ENCODE measurements at regions not wholly inside any gene's neighbourhood (a gene's known extent, or its start where the extent isn't known, plus 50 kb on each side); places are given as distances from the start of the nearest gene placed in this dataset.

DNA sequence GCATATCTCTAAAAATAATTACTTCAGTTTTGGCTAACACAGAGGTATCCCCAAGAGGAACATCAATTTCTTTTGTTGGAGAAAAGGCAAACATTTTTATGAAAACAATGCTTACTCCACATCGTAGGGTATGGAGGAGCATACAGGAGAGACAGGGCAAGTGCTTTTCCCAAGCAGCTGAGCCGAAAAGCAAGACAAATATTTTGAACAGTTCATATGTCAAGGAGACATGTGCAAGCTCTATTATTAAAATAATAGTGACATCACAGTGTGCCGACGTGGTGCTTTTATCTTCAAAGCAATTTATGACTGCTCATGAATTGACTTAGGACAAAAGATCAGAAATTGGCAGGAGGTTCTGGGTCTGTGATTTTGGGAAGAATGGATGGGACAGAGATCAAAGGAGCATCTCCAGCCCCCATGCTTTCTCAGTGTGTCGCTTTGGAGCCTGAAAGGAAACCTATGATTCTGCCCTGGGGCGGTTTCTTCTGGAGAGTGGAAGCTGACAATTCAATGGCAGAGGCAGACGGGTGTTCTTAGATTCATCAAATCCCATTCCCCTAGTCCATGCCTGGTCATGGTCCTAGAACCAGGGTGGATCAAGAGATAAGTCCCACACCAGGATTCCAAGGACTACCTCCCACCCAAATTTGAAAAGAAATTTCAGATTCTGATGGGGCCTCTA, 97.1 kb downstream of the JCAD start:
- H3K4me3 ChIP-seq (ENCODE audit: low read depth, low read length), result no peak overlapping the region

DNA sequence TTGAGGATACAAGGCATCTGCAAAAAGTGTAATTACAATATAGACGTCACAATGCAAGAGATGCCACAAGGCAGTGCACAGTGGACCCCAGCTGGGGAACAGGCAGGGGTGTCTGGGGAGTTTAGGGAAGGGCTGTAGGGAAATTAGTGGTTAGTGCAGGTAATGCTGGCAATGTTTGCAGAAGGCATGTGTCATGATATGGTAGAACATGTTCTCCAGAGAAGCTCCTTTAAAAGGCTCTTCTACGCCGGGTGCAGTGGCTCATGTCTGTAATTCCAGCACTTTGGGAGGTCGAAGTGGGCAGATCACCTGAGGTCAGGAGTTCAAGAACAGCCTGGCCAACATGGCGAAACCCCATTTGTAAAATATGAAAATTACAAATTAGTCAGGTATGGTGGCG, 98.0 kb downstream of the JCAD start:
- no peak overlapping the region for H3K4me3 ChIP-seq (ENCODE audit: low read depth, low read length)

DNA sequence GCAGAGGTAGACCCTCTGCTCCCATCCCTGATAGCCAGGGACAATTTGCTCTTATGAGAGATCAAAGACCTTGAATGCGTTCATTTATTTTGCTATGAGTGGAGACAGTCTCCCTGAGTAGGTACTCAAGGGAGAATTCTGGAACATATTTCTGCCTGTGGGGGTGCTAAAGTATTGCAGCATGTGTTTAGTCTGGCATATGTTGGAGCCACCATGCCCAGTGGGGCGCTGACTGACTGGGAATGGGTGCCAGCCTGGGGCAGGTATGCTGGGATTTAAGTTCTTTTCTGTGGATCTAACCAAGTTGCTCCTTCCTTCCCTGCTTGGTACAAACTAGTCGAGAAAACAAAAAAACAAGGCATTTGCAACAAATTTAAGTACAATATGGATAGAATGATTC, 99.1 kb downstream of the JCAD start:
- H3K4me3 ChIP-seq (ENCODE audit: low read depth, low read length), result no peak overlapping the region

DNA sequence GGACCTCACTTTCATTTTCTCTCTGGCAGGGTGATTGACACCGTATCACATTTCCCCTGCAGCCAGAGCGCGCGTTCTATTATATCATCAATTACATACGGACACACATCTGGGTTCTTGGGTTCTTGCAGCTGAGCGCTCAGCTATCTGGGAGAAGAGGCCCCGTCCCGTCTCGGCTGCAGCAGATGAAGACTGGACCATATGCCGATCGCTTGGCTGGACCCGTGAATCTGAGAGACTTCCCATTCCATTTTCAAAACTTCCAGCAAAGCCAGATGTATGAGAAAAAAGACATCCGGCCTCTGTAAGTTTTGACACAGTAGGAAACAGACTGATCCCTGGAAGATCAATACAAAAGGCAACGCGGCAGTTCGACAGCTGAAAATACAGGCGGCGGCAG, 99.8 kb downstream of the JCAD start:
- no peak overlapping the region for H3K4me3 ChIP-seq (ENCODE audit: low read depth, low read length)

DNA sequence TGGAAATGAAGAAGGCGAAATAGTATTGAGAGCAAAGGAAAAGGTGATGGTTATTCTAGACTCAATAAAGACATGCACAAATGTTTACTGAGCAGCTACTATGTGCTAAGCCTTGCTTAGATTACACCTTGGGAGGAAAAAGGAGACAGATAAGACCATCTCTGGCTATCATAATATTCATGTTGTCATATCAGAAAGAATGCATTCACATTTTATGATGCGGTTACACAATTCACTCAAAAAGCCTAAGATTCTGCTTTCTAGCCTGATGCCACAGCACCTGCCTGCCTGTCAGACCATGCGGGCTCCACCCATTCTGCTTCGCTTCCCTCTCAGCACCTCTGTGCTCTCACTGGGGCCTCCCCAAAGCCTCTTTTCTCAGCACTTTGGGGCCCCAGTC, 100.9 kb downstream of the JCAD start:
- no peak overlapping the region for H3K4me3 ChIP-seq (ENCODE audit: low read depth, low read length)

DNA sequence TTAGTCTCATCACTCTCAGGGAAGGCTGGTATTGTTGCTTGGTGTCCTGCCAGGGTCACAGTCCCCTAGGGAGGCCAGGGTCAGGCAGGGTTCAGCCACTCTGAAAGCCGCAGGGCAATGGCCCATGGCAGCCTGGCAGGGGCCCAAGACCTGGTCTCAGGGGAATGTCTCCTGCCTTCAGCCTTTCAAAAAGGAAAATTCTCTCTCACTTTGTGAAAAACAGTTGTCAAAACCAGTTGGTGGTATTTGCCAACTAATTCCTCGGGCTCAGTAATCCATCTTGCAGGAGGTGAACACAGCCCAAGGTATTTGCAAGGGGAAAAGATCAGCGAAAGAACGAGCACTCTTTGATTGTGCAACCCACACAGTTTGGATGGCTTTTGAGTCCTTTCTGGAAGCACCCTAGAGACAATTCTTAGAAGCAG, 101.5 kb downstream of the JCAD start:
- H3K4me3 ChIP-seq (ENCODE audit: low read depth, low read length), result no peak overlapping the region

DNA sequence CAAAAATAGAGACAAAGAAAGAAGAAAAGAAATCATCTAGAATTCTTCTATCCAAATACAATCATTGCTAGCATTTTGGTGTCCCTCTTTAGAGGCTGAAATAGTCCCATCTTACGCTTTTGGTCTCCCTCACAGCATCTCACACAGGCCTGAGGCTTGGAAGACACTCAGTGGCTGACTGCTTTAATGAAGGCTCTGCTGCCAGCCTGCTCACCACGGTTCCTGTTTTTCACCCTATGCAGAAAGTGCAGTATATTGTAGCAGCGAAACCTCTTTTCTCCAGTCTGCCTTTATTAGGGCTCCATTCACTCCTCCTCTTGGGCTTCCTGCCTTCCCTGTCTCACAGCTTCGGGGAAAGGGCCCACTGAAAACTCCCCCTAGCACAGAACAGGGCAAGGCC, 102.2 kb downstream of the JCAD start:
- H3K4me3 ChIP-seq (ENCODE audit: low read depth, low read length), result no peak overlapping the region

DNA sequence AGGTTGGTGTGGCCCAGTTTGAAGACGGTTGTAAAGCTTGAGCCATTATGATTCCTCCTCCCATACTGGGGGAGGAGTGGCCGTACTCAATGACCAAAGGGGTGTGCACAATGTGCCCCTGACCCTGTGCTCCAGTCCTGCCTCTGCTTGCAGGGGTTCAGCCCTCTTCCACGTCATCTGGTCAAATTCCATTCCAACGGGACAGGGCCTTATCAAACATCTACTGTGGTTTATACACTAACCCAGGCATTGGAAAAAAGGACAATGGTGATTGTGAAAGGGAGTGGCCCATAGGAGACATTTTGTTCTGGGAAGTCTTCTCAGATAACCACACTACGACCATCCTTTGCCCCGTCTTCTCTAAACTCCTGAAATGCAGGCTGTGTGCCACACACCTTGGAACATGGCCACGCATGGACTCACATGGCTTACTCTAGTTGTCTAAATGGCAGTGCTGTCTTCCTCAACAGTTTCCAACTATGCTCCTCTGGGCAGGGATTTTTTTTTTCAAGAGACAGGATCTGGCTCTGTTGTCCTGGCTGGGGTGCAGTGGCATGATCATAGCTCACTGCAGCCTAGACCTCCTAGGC, 103.0 kb downstream of the JCAD start:
- H3K4me3 ChIP-seq (ENCODE audit: low read depth, low read length), result no peak overlapping the region

DNA sequence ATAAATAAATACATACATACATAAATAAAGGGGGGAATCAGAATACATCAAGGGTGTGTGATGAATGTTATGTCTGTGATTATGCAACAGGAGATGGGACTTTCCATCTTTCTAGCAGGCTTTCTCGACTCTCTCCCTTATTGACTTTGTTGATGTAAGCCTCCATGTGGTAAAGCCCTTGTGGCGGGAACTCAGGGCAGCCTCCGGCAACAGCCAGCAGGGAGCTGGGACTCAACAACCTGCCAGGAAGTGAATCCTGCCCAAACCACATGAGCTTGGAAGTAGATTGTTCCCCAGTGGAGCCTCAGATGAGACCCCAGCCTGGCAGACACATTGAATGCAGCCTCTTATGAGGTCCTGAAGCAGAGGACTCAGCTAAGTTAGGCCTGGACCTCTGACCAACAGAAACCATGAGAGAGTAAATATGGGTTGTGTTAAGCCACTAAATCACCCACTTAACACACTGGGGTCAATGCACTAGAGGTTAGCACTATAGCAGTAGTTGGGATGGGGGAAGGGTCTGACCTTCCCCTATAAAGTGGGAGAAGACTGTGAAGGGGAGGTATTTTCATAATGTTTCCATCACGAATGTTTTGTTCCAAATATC, 104.0 kb downstream of the JCAD start:
- no peak overlapping the region for H3K4me3 ChIP-seq (ENCODE audit: low read depth, low read length)

DNA sequence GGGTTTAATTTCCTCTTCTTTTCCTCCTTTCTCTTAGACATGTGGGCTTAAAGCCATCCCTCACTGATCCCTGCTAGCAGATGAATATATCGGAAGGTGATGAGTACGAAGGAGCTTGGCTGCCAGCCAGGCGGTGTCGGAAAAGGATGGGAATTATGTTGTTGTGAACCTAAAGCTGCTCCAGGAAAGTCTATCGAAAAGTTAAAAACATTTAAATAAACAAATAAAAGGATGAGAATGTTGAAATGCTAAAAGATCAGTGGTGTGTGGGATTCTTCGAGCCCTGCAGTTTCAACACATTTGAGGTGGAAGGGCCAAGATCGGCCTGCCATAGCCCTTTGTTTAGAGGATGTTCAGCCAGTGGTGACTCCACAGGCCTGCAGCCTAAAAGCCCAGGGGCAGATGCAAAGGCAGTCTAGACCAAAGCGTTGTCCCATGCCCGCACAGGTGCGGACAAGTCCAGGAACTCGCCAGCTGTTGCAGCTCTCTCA, 107.9 kb downstream of the JCAD start:
- no peak overlapping the region for H3K4me3 ChIP-seq (ENCODE audit: low read depth, low read length)

DNA sequence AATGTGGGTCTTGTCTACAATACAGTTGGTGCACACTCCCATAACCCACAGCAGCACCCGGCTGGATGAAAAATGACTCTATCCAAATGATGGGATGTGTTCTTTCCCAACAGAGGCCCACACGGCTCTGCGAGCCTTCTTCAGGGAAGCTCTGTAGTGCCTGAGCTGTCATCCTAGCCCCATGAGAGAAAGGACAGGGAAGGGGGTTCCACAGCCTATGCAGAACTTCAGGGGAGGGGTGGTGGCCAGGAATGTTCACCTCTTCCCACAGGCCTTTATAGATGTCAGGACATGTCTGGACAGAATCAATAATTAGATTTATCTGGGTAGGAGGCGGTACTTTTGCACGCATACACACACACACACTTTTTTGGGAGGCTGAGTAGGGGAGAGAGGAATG, 109.0 kb downstream of the JCAD start:
- no peak overlapping the region for H3K4me3 ChIP-seq (ENCODE audit: low read depth, low read length)

DNA sequence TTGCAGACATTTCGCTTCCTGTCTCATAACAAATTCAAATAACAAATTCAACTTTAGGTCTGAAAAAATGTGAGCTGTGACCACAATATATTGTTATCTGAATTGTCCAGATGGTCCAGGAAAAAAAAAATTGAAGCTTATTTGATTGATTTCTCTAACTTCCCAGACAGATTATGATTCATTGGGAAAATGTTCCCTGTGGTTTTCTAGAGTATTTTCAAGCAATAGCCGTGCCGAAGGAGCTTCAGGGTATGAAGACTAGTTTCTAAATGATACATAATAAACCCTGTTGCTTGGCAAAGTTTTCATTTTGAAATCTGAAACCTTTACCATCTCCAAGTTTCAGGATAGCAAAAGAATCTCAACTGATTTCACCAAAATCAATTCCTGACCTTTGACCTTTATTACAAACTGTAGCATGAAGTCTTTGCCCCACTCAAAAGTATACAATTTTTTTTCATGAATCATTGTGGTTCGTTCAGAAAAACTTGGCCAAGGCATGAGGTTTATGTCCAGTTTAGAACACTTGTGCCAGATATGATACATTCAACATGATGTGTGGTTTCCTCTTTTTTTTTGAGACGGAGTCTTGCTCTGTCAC, 109.9 kb downstream of the JCAD start:
- H3K4me3 ChIP-seq (ENCODE audit: low read depth, low read length), result no peak overlapping the region

DNA sequence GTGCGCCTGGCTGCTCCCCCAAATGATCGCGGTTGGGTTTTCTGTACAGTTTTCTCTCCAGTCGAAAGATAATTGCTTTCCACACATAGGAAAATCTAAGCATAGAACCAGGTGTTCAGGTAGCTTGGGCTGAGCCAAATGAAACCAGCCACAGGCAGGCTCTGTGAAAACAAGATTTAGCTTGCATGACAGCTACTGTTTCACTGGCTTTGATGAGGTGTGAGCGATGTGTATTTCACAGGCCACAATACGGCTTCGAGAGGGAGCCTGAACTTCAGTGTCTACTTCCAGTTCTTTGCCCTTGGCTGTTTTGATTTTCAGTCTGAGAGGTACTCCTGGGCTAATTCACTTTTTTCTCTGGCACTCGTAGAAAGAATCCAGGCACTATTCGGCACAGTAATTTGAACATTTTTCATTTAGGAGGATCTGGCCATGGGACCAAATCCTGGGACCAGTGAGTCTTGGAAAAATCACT, 110.5 kb downstream of the JCAD start:
- H3K4me3 ChIP-seq (ENCODE audit: low read depth, low read length), result no peak overlapping the region

DNA sequence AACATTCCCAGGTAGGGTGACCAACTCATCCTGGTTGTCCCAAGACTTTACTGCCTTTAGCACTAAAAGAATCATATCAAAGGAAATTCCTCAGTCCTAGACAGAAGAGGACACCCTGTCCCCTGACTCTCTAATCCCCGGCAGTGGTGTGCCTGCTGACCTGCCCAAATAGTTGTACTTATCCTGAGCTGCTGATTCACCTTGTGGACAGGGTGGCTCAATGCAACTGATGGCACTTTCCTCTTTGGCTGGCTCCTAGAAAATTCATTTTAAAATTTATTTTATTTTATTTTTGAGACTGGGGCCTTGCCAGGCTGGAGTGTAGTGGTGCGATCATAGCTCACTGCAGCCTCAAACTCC, 111.7 kb downstream of the JCAD start:
- no peak overlapping the region for H3K4me3 ChIP-seq (ENCODE audit: low read depth, low read length)

DNA sequence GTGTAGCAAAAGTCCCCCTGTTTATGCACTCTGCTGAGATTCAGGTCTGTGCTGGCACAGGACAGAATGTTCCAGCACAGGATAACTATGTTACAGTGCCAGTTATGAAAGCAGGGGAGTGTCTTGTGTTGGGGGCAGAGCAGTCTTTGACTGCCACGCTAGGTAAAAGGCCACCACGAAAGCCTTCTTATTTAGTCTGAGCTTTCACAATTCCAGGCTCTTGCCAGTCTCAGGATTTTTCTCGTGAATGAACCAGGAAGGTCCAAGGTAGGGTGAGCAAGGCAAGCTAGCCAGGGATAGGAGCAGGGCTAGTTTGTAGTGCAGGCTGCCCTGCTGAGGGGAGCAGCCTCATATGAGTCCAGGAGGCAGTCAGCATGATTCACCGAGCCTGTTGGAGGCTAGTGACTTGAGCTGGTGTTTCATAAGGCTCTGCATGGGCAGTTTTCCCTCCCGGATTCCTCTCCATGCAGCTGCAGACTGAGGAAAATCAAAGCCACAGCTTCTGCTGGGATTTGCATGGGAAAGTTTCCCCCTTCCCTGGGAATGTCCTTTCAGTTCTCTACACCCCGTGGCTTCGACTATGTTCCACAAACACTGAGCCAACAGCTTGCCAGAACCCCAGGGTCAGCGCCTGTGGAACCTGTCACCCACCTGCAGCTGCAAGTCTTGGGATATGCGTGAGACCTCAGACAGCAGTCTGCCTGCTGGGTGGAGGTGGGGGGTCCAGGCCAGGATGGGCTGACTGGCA, 112.3 kb downstream of the JCAD start:
- no peak overlapping the region for H3K4me3 ChIP-seq (ENCODE audit: low read depth, low read length)

DNA sequence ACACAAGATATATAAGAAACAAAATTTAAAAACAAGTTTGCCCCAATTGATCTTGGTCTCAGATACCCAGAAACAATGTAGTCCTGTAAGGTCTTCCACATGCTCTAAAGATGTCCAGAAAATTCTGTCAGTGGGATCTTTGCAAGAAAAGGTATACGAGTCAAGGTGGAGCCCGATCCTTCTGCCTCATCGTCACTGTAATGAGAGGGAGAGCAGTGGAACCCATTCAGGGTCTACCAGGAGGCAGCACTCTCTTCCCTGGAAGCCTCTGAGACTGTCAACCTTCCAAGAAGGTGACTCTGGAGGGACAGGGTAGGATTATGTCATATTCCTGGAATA, 112.8 kb downstream of the JCAD start:
- no peak overlapping the region for H3K4me3 ChIP-seq (ENCODE audit: low read depth, low read length)

DNA sequence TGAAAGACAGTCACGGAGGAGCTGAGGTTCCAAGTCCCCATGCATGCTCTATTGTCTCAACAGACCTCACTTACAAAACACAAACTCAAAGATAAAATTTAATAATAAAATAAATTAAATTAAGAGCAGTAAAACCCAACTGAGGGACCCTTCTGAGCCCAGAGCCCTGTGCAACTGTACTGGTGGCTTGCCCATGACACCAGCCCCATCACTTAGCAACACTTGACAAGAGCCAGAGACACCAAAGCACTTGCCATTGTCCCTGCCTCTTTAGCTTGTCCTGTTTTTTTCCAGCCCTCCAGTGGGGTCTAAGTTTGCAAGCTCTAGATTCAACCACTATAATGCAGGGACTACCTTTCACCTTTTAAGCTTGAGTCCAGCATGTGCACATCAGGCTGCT, 117.9 kb downstream of the JCAD start:
- no peak overlapping the region for H3K4me3 ChIP-seq (ENCODE audit: low read depth, low read length)

DNA sequence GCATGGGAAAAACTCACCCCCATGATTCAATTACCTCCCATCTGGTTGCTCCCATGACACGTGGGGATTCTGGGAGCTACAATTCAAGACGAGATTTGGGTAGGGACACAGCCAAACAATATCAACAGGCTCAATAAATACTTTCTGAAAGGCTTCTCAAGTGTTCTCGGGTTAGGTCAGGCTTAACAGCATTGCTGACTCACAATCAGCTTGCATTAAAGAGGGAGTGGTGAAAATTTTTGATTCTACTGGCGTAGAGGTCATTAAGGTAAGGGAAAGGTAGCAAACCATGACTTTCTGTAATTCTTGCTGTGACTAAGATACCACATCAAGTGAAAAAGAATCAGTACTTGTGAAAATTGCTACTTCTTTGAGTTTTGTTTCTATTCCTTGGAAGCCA, 126.4 kb downstream of the JCAD start:
- H3K4me3 ChIP-seq (ENCODE audit: low read depth, low read length), result no peak overlapping the region

DNA sequence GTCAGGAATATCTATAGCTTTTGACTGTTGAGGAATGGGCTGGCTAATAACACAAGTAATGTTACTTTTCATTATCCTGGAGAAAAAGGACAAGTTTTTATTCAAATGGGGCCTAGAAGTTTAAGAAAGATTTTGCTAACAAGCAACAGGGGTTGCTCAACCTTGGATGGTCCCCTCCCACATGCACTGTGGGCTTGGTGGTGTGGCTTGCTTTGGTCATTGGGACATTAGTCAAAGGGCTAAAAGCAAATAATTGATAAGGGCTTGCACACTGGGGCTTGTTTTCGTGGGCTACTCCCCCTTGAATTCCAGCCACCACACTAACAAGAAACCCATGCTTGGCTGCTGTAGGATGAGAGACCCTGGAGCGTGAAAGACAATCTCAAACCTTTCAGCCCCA, 127.6 kb downstream of the JCAD start:
- no peak overlapping the region for H3K4me3 ChIP-seq (ENCODE audit: low read depth, low read length)

DNA sequence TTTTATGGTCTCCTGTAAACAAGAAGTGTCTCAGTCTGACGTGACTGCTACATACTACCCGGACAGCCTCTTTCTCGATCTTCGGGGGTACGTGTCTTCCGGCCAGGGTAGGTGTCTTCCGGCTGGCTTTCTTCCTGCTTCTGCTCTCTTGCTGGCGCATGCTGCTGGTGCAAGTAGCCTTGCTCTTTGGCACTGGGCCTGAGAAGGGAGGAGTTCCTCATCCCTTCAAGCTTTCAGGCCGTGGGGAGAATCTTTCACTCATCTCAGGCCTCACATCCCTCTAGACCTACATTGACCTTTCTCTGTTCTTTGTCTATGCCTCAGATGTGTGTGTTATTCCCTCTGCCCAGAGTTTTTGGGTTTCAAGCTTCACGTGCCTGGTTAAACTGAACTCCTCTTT, 130.4 kb downstream of the JCAD start:
- no peak overlapping the region for H3K4me3 ChIP-seq (ENCODE audit: low read depth, low read length)

DNA sequence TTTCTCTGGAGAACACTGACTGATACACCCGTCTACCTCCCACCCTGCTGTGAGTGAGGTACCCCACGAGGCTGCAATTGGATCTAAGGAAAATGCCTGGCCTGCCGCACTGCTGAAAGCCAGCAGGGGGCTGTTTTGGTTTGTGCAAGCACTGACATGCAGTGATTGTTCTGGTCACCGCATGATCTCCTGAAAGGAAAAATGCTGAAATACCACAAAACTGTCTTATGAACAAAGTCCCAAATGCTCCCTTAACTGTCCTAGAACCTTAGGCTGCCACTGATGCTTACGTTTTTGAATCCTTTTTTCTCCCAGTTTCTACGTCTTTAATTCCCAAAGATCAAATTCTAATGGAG, 132.7 kb downstream of the JCAD start:
- H3K4me3 ChIP-seq (ENCODE audit: low read depth, low read length), result no peak overlapping the region
